Effector memory CD8-positive, alpha-beta T cell (primary cell): ENCODE measurements at regions not wholly inside any gene's neighbourhood (a gene's known extent, or its start where the extent isn't known, plus 50 kb on each side); places are given as distances from the start of the nearest gene placed in this dataset.
"Not testable (repeated sequence)": the region's sequence is repeated elsewhere in the genome, so short reads cannot be mapped to it uniquely, and the experiment has no call there.

Experiments used
- ATAC-seq: fragments of 150-1000 bp; cut with Tn5 transposase; replicated peaks from 2 replicates; pipeline ENCODE4 v1.10.0; 2021; ENCODE audit warnings: mild to moderate bottlenecking, moderate library complexity
- DNase-seq, 3 experiments: peaks; one replicate each; pipeline ENCODE4 v3.0.0; 2021
- H3K27ac Mint-ChIP-seq, 2 donors: one replicate each; pipeline ENCODE4 v1.8.0; 2022; ENCODE audit warnings: mild to moderate bottlenecking in 2 of 2, mixed read lengths in 2 of 2, moderate library complexity in 2 of 2
- H3K27me3 Mint-ChIP-seq, 2 donors: one replicate each; pipeline ENCODE4 v1.8.0; 2022; ENCODE audit warnings: mixed read lengths in 2 of 2
- H3K36me3 Mint-ChIP-seq: one replicate; pipeline ENCODE4 v1.8.0; 2022; ENCODE audit warnings: mild to moderate bottlenecking, moderate library complexity, mixed read lengths; ENCODE audit not compliant: insufficient read depth
- H3K4me1 Mint-ChIP-seq, 2 donors: one replicate each; pipeline ENCODE4 v1.8.0; 2022; ENCODE audit warnings: low read depth in 2 of 2, mixed read lengths in 2 of 2
- H3K4me3 Mint-ChIP-seq, 2 donors: one replicate each; pipeline ENCODE4 v1.8.0; 2022; ENCODE audit warnings: mild to moderate bottlenecking in 2 of 2, mixed read lengths in 2 of 2, moderate library complexity in 2 of 2
- H3K9me3 Mint-ChIP-seq, 2 donors: one replicate each; pipeline ENCODE4 v1.8.0; 2022; ENCODE audit warnings: mixed read lengths in 2 of 2

- not testable (repeated sequence) for DNase-seq, H3K27me3 Mint-ChIP-seq, H3K4me1 Mint-ChIP-seq
Measured at GRCh38 chrX:13378562-13379518, 59.0 kb upstream of the ATXN3L start.

GRCh38 chrX:13377550-13377934 is 57.7 kb upstream of the ATXN3L start:
- no peaks in the 10 kb centered on the region for H3K36me3 Mint-ChIP-seq
- no peaks in the 10 kb centered on the region for H3K27me3 Mint-ChIP-seq
- no peaks in the 10 kb centered on the region for H3K4me1 Mint-ChIP-seq
- H3K27ac Mint-ChIP-seq = peak overlapping the region in 1 of 2 donors; percentile 17
- DNase-seq (no peak), ATAC-seq (no peak)
- no peak overlapping the region for H3K4me3 Mint-ChIP-seq
- no peaks in the 10 kb centered on the region for H3K9me3 Mint-ChIP-seq

More at GRCh38 chrX:13378562-13379518, 59.0 kb upstream of the ATXN3L start:
- H3K9me3 Mint-ChIP-seq, H3K36me3 Mint-ChIP-seq, H3K4me3 Mint-ChIP-seq: not testable (repeated sequence)
- peak overlapping the region in 1 of 2 donors; percentile 17 for H3K27ac Mint-ChIP-seq
- peak; percentile 53 for ATAC-seq

DNA sequence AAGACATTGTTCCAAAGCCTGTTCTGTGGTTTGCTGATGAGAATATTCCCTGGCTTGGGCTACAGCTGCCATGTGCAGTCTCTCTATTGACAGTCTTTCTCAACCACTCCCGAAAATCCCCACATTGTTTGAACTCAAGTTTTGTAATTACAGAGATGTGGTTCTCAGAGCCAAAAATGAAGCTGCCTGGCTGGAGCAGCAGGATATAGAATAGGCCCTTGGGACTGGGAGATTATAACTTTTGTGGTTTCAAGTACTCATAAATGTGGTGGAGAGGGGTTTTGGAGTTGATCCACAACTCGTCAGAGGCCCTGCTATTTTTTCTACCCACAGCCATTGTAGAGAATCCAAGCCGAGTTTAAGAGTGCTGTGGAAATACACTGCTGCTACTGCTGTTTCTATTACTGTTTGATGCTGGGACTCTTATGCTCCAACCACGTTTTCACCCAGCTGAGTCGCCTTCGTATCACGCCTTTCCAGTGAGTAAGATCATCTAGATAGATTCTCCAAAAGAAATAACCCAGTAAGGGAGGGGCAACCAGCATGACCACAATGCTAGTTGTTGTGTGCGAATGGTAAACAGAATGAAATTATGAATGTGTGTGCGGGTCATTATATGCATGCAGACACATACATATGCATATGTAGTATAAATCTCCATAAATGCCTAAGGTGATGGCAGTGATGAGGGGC is 57.1 kb upstream of the ATXN3L start:
- Mint-ChIP-seq H3K9me3 (no peaks in the 10 kb centered on the region), H3K27ac (no peak overlapping the region), H3K27me3 (no peaks in the 10 kb centered on the region), H3K4me1 (no peaks in the 10 kb centered on the region), H3K4me3 (no peak overlapping the region), H3K36me3 (no peaks in the 10 kb centered on the region)
- ATAC-seq (no peak), DNase-seq (no peak)

DNA sequence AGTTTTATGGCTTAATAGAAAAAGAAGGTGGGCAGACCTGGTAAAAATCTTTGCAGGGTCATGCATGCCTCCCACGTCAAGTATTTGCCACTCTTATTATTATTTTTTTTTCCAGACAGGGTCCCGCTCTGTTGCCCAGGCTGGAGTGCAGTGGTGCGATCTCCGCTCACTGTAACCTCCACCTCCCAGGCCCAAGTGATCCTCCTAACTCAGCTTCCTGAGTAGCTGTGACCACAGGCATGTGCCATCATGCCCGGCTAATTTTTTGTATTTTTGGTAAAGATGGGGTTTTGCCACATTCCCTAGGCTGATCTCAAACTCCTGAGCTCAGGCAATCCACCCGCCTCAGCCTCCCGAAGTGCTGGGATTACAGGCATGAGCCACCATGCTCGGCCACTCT is 55.7 kb upstream of the ATXN3L start:
- not testable (repeated sequence) for H3K27ac Mint-ChIP-seq, H3K27me3 Mint-ChIP-seq, H3K4me1 Mint-ChIP-seq, H3K4me3 Mint-ChIP-seq, H3K9me3 Mint-ChIP-seq, DNase-seq, ATAC-seq, H3K36me3 Mint-ChIP-seq

DNA sequence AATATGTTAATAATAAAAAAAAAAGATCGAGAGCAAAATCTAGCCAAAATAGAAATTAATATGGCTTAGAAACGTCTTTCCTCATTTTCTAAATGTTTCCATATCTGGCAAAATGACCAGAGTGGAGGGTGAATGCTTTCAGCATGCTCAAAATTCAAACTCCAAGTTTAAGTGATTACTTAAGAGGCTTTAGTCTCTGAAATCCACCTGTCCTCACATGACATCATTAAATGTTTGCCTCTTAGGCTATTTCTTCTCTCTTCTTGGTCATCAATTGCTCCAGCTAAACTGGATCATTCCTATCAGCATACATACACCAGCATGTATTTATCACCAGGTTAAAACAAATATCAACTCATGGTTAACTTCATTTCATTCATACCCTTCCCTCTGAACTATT is 54.5 kb upstream of the ATXN3L start:
- Mint-ChIP-seq H3K27me3 (no peaks in the 10 kb centered on the region), H3K4me3 (no peak overlapping the region), H3K36me3 (no peaks in the 10 kb centered on the region), H3K27ac (no peak overlapping the region), H3K4me1 (no peaks in the 10 kb centered on the region), H3K9me3 (no peaks in the 10 kb centered on the region)
- DNase-seq (no peak), ATAC-seq (no peak)

DNA sequence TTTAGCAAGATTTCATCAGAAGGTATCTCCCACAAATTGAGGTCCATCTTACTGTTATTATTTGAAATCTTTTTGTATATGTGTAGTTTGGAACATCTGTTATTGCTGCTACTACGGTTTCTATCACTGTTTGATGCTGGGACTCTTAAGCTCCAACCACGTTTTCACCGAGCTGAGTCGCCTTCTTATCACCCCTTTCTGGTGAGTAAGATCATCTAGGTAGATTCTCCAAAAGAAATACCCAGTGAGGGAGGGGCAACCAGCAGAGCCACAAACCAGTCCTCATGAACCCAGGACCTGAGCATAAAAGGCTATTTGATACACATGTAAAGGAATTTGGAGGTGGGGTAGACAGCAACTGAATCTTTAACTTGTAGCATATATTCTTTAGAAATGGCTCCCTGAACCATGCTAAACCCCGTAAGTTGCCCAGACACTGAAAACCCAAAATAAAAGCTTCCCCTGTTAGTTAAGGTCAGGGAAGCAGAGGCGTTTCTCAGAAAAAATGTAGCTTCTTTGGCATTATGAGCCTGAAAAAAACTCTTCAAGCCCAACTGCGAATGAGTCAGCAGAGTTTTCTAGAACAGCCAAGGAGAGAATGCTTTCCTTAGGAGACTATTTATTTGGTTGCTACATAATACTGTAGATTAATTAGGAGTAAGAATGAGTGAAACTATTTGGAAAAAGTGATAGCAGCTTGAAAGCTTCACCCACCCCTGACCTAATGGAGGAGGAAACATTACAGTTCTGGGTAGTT is 53.8 kb upstream of the ATXN3L start:
- no peak for ATAC-seq
- Mint-ChIP-seq H3K4me1 (no peaks in the 10 kb centered on the region), H3K9me3 (no peaks in the 10 kb centered on the region), H3K27ac (no peak overlapping the region), H3K4me3 (no peak overlapping the region), H3K36me3 (no peaks in the 10 kb centered on the region), H3K27me3 (no peaks in the 10 kb centered on the region)
- DNase-seq = no peak

DNA sequence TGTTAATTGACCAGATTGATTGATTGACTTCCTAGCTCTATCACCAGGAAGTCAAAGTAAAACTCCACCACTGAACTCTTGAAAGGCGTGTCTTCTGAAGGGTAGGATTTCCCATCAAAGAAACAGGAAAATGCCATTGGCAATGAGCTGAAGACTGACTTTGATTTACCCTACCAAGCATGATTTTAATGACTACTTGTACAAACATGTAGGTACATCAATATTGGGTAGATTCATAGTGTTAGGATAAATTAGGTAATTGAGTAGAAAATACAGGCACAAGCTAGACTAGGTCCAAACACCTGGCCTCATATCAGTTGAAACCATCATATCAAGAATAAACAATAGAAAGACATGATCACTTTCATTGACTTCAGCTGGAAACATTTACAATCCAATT is 53.2 kb upstream of the ATXN3L start:
- ATAC-seq (no peak), DNase-seq (no peak)
- Mint-ChIP-seq H3K27ac (no peak overlapping the region), H3K4me3 (no peak overlapping the region), H3K36me3 (no peaks in the 10 kb centered on the region), H3K27me3 (no peaks in the 10 kb centered on the region), H3K4me1 (peaks cover 0 to 2% of the 10 kb centered on the region in 2 donors), H3K9me3 (no peaks in the 10 kb centered on the region)

DNA sequence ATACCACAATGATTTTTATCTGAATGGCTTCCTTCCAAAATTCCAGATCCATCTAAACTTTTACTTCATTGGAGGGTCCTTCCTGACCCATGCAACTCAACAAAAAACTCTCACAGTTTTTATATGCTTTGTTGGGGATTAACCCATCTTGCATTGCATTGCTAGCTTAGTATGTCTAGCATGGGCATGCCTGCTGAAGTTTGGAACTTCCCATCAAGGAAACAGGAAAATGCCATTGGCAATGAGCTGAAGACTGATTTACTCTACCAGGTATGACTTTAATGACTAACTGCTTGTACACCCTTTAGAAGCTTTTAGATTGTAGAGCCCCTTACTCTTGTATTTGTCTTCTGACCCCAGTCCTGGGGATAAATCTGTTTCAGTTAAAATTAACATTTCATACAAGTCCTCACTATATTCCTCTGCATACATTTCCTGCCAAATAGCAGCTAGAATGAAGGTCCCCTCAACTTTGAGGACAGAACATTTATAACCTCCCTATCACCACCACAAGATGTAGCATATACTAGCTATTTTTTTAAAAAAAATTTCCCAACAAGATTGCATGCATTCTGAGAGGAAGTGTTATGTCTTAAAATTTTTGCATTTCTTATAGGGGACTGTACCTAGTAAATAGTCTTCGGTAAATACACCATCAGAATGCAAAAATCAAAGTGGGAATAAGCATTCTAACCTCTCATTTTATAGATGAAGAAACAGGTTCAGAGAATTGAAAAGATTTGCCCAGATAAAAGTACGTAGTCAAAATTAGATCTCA is 52.5 kb upstream of the ATXN3L start:
- Mint-ChIP-seq H3K36me3 (no peaks in the 10 kb centered on the region), H3K27me3 (no peaks in the 10 kb centered on the region), H3K9me3 (no peaks in the 10 kb centered on the region), H3K4me3 (no peak overlapping the region), H3K27ac (no peak overlapping the region), H3K4me1 (peaks cover 0 to 4% of the 10 kb centered on the region in 2 donors)
- ATAC-seq = no peak
- DNase-seq = no peak

GRCh38 chrX:13371186-13371585 is 51.3 kb upstream of the ATXN3L start:
- Mint-ChIP-seq H3K9me3 (no peaks in the 10 kb centered on the region), H3K27me3 (no peaks in the 10 kb centered on the region), H3K4me3 (no peak overlapping the region), H3K36me3 (no peaks in the 10 kb centered on the region), H3K4me1 (peaks cover 0 to 5% of the 10 kb centered on the region in 2 donors), H3K27ac (peak overlapping the region in 1 of 2 donors; percentile 24)
- no peak for ATAC-seq
- DNase-seq = no peak

- ATAC-seq (no peak), DNase-seq (no peak)
- peak overlapping the region in 1 of 2 donors; percentile 24 for H3K27ac Mint-ChIP-seq
- H3K9me3 Mint-ChIP-seq = no peaks in the 10 kb centered on the region
- no peaks in the 10 kb centered on the region for H3K36me3 Mint-ChIP-seq
- H3K4me1 Mint-ChIP-seq = peaks cover 0 to 5% of the 10 kb centered on the region in 2 donors
- no peaks in the 10 kb centered on the region for H3K27me3 Mint-ChIP-seq
- no peak overlapping the region for H3K4me3 Mint-ChIP-seq
Measured at GRCh38 chrX:13370713-13371112, 50.9 kb upstream of the ATXN3L start.
